Adrenal gland (tissue), 5 donors: ENCODE measurements at regions not wholly inside any gene's neighbourhood (a gene's known extent, or its start where the extent isn't known, plus 50 kb on each side); places are given as distances from the start of the nearest gene placed in this dataset.

Experiments used
- POLR2A ChIP-seq, 2 donors: fragments of 450-650 bp; IDR thresholded peaks; one replicate each; pipeline ENCODE4 v1.6.1; 2017; ENCODE audit warnings: antibody characterized with exemption in 2 of 2, mild to moderate bottlenecking in 2 of 2, moderate library complexity in 1 of 2
- TF ChIP-seq, protein P1 (sequence below), 6 experiments: fragments of 450-650 bp in 4 of 6; fragments of 200-600 bp in 2 of 6; sonication (generic) in 1 of 6; IDR thresholded peaks; 1 replicate in 5 of 6; 2 replicates in 1 of 6; pipeline versions ENCODE4 v1.5.1 to v1.8.0; 2016 to 2021; ENCODE audit warnings: antibody characterized with exemption in 6 of 6, mild to moderate bottlenecking in 2 of 6, moderate library complexity in 1 of 6
- donor health status: DM: no; HTN: no; CAD: no.

DNA sequence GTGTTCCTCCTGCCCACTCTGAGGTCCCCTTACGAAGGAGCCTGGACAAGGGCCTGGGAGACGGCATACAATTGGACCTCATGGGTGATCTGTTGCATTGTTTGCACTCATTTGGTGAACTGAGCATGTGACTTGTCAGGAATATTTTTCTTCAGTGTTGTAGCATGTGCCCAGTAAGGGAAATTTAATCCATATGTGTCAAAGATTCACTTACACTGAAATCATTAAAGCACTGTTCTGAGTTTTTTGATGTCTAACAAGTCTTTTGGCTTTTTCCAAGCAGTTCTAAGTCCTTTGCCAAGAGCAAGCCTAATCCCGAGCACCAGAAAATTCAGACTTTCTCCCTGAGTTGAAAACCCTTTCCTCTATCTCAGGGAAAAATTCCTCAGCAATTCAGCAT is 61.6 kb upstream of the RPS23 start:
- TF ChIP-seq, protein P1, sequence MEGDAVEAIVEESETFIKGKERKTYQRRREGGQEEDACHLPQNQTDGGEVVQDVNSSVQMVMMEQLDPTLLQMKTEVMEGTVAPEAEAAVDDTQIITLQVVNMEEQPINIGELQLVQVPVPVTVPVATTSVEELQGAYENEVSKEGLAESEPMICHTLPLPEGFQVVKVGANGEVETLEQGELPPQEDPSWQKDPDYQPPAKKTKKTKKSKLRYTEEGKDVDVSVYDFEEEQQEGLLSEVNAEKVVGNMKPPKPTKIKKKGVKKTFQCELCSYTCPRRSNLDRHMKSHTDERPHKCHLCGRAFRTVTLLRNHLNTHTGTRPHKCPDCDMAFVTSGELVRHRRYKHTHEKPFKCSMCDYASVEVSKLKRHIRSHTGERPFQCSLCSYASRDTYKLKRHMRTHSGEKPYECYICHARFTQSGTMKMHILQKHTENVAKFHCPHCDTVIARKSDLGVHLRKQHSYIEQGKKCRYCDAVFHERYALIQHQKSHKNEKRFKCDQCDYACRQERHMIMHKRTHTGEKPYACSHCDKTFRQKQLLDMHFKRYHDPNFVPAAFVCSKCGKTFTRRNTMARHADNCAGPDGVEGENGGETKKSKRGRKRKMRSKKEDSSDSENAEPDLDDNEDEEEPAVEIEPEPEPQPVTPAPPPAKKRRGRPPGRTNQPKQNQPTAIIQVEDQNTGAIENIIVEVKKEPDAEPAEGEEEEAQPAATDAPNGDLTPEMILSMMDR (IDR thresholded peaks at IDR 0.05): no peak
- no peak for TF ChIP-seq POLR2A (IDR thresholded peaks at IDR 0.05)
